ENCODE measurements at regions not wholly inside any gene's neighbourhood (a gene's known extent, or its start where the extent isn't known, plus 50 kb on each side); places are given as distances from the start of the nearest gene placed in this dataset.

DNA sequence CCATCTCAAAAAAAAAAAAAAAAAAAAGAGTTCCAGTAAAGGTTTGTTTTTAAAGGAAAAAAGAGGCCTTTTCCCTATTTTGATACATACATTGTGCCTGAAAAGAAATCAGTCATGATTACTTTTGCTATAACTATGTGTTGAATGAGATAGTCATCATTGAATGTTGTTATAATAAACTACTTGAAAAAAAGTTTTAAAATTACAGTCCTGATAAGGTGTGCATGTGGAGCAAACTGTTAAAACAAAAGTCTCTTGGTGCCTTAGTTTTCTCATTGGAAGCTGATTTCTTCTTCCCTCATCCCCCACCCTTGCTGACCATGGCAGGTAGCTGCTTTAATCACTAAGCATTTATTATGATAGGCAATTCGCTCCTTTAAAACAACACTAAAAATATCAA is 172.3 kb upstream of the TBCA start:
- Histone ChIP-seq H2BK120ac (ENCODE audit: low read depth, low read length) (no peak overlapping the region), H3K56ac (ENCODE audit: extremely low read depth, insufficient read depth, low read length) (no peak overlapping the region), H4K20me1 (ENCODE audit: insufficient read depth, low read length) (no peaks in the 10 kb centered on the region), H3K4ac (ENCODE audit: low read depth, low read length) (no peak overlapping the region), H2BK20ac (ENCODE audit: low read depth, low read length) (no peak overlapping the region), H3K4me1 (ENCODE audit: control insufficient read depth, insufficient read depth, low read length) (no peaks in the 10 kb centered on the region), H4K8ac (ENCODE audit: low read depth in 2 of 2, low read length in 2 of 2) (no peak overlapping the region), H3K27ac (ENCODE audit: insufficient read depth, low read length) (no peak overlapping the region), H3K9me3 (ENCODE audit: control insufficient read depth, insufficient read depth, low read length) (no peaks in the 10 kb centered on the region), H2BK5ac (ENCODE audit: low read depth, low read length, poor library complexity, severe bottlenecking) (no peak overlapping the region), H3K18ac (ENCODE audit: low read depth, low read length) (no peak overlapping the region), H2AK5ac (ENCODE audit: low read depth, low read length) (no peak overlapping the region), H3K9ac (ENCODE audit: low read depth, low read length) (no peak overlapping the region), H3K36me3 (ENCODE audit: control insufficient read depth, insufficient read depth, low read length) (no peaks in the 10 kb centered on the region), H3K14ac (replicated peaks; ENCODE audit: low read depth, low read length) (no peak overlapping the region), H4K5ac (ENCODE audit: low read depth, low read length) (no peak overlapping the region), H2BK15ac (ENCODE audit: low read depth, low read length) (no peak overlapping the region), H3K79me1 (ENCODE audit: low read depth in 1 of 2, low read length in 2 of 2) (no peaks in the 10 kb centered on the region), H3K9me1 (ENCODE audit: insufficient read depth, low read length) (no peaks in the 10 kb centered on the region), H2AK9ac (replicated peaks; ENCODE audit: low read depth, low read length, poor library complexity) (no peak overlapping the region), H3K23ac (ENCODE audit: low read depth, low read length) (no peak overlapping the region), H3K27me3 (ENCODE audit: control insufficient read depth, insufficient read depth, low read length) (peaks cover 27% of the 10 kb centered on the region), H2AFZ (replicated peaks; ENCODE audit: low read length, poor library complexity) (no peak overlapping the region), H3K4me2 (ENCODE audit: low read depth, low read length) (no peak overlapping the region), H4K91ac (ENCODE audit: insufficient read depth, low read depth, low read length) (no peak overlapping the region), H3K4me3 (ENCODE audit: insufficient read depth, low read depth, low read length) (no peak overlapping the region)
- no TSS peak for BruUV-seq (replicated peaks)
- intact Hi-C loops (cut with micrococcal nuclease) (no loop called here), dilution Hi-C loops (cut with HindIII; ENCODE audit: low sequenced_read_pairs, unreplicated experiment) (no loop called here), in situ Hi-C loops (cut with MboI; ENCODE audit: low sequenced_read_pairs) (no loop called here)
- CTCF ChIA-PET: interaction anchor here (0.6 kb wide), 1 partner anchor 174 kb away, joined by 4 read pairs; no protein-coding TSS in a partner anchor
- no peak for DNase-seq
- no peak for ATAC-seq (ENCODE audit: low read depth)
- WGBS, 2 experiments (ENCODE audit: extremely low coverage in 2 of 2, insufficient read length in 1 of 2): no CpG with 5 or more reads among the region's 1 CpG
- TF ChIP-seq CHD1 (IDR thresholded peaks at IDR 0.05; ENCODE audit: low read depth, low read length) (no peak), NFE2L2 (IDR thresholded peaks at IDR 0.05; ENCODE audit: low read depth, low read length) (no peak), MXI1 (IDR thresholded peaks at IDR 0.05; ENCODE audit: borderline replicate concordance, low read depth, low read length) (no peak), SMC3 (IDR thresholded peaks at IDR 0.05; ENCODE audit: low read depth, low read length) (no peak), BHLHE40 (IDR thresholded peaks at IDR 0.05; ENCODE audit: low read depth, low read length) (no peak), CEBPB (IDR thresholded peaks at IDR 0.05; ENCODE audit: low read depth, low read length) (no peak), RAD21 (IDR thresholded peaks at IDR 0.05; ENCODE audit: low read length) (no peak), RCOR1 (IDR thresholded peaks at IDR 0.05; ENCODE audit: insufficient replicate concordance, low read length) (no peak), MAFK (IDR thresholded peaks at IDR 0.05; ENCODE audit: low read depth, low read length) (no peak), CTCF (conservative IDR thresholded peaks at IDR 0.05; ENCODE audit: low read depth, low read length) (no peak)
- TF ChIP-seq, protein P1, sequence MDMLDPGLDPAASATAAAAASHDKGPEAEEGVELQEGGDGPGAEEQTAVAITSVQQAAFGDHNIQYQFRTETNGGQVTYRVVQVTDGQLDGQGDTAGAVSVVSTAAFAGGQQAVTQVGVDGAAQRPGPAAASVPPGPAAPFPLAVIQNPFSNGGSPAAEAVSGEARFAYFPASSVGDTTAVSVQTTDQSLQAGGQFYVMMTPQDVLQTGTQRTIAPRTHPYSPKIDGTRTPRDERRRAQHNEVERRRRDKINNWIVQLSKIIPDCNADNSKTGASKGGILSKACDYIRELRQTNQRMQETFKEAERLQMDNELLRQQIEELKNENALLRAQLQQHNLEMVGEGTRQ (IDR thresholded peaks at IDR 0.05; ENCODE audit: low read depth, low read length): no peak
- TF ChIP-seq, protein P2, sequence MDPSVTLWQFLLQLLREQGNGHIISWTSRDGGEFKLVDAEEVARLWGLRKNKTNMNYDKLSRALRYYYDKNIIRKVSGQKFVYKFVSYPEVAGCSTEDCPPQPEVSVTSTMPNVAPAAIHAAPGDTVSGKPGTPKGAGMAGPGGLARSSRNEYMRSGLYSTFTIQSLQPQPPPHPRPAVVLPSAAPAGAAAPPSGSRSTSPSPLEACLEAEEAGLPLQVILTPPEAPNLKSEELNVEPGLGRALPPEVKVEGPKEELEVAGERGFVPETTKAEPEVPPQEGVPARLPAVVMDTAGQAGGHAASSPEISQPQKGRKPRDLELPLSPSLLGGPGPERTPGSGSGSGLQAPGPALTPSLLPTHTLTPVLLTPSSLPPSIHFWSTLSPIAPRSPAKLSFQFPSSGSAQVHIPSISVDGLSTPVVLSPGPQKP (IDR thresholded peaks at IDR 0.05; ENCODE audit: borderline replicate concordance, low read depth, low read length): no peak
- POLR2A ChIA-PET (ENCODE audit: unreplicated experiment): no interaction called here

All from IMR-90 (cell line).